ENCODE measurements at regions not wholly inside any gene's neighbourhood (a gene's known extent, or its start where the extent isn't known, plus 50 kb on each side); places are given as distances from the start of the nearest gene placed in this dataset.

- DNase-seq (ENCODE audit: low spot score): no peak
- Histone ChIP-seq H3K27me3 (no peaks in the 10 kb centered on the region), H3K36me3 (no peaks in the 10 kb centered on the region), H3K27ac (no peak overlapping the region), H3K4me3 (no peak overlapping the region), H3K9me3 (no peaks in the 10 kb centered on the region), H3K4me1 (no peaks in the 10 kb centered on the region)
- TF ChIP-seq CTCF (IDR thresholded peaks at IDR 0.05): no peak
These were observed 539.7 kb downstream of the ACTL7B start for GRCh38 chr9:108316066-108316465.

- Histone ChIP-seq H3K27ac (no peak overlapping the region), H3K9me3 (peaks cover 0 to 7% of the 10 kb centered on the region in 2 donors), H3K27me3 (no peaks in the 10 kb centered on the region), H3K4me3 (no peak overlapping the region), H3K4me1 (no peaks in the 10 kb centered on the region), H3K36me3 (no peaks in the 10 kb centered on the region)
- TF ChIP-seq CTCF (IDR thresholded peaks at IDR 0.05): no peak
- DNase-seq (ENCODE audit: low spot score): no peak
These were observed 544.0 kb downstream of the ACTL7B start for GRCh38 chr9:108311745-108312144.

GRCh38 chr9:108310202-108310601 lies 545.6 kb downstream of the ACTL7B start:
- Histone ChIP-seq H3K36me3 (no peaks in the 10 kb centered on the region), H3K27ac (no peak overlapping the region), H3K27me3 (no peaks in the 10 kb centered on the region), H3K4me1 (no peaks in the 10 kb centered on the region), H3K9me3 (peaks cover 0 to 7% of the 10 kb centered on the region in 2 donors), H3K4me3 (no peak overlapping the region)
- no peak for TF ChIP-seq CTCF (IDR thresholded peaks at IDR 0.05)
- DNase-seq (ENCODE audit: low spot score): no peak

- Histone ChIP-seq H3K4me1 (no peaks in the 10 kb centered on the region), H3K27me3 (no peaks in the 10 kb centered on the region), H3K9me3 (peaks cover 0 to 5% of the 10 kb centered on the region in 2 donors), H3K36me3 (no peaks in the 10 kb centered on the region), H3K4me3 (no peak overlapping the region), H3K27ac (no peak overlapping the region)
- DNase-seq (ENCODE audit: low spot score): no peak
- no peak for TF ChIP-seq CTCF (IDR thresholded peaks at IDR 0.05)
These were observed 555.2 kb downstream of the ACTL7B start for GRCh38 chr9:108300306-108301287.

DNA sequence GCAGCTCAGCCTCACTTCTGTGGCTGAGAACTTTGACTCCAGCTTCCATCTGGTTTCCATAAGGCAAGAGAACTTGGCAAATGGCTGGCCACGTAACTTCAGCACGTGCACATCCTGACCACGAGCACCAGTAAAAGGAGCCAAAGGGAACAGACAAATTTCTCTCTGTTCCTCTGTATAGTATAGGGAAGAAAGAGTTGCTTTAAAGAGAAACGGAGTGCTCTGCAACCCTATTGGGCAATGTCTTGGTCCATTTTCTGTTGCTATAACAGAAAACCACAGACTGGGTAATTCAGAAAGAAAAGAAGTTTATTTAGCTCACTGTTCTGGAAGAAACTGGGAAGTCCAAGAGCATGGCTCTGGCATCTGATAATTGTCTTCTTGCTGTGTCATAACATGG lies 558.7 kb downstream of the ACTL7B start:
- Histone ChIP-seq H3K27me3 (no peaks in the 10 kb centered on the region), H3K27ac (no peak overlapping the region), H3K4me3 (no peak overlapping the region), H3K4me1 (no peaks in the 10 kb centered on the region), H3K9me3 (peaks cover 0 to 5% of the 10 kb centered on the region in 2 donors), H3K36me3 (no peaks in the 10 kb centered on the region)
- TF ChIP-seq CTCF (IDR thresholded peaks at IDR 0.05): no peak
- DNase-seq (ENCODE audit: low spot score): no peak
